GM19438 (cell line): ENCODE measurements at regions not wholly inside any gene's neighbourhood (a gene's known extent, or its start where the extent isn't known, plus 50 kb on each side); places are given as distances from the start of the nearest gene placed in this dataset.
"Not testable (repeated sequence)": the region's sequence is repeated elsewhere in the genome, so short reads cannot be mapped to it uniquely, and the experiment has no call there.

Experiments
- ATAC-seq: cut with Tn5 transposase; IDR thresholded peaks from one replicate; pipeline ENCODE4 v1.9.1; 2021; ENCODE audit warnings: low read depth; ENCODE audit not compliant: unreplicated experiment

GRCh38 chr14:51341338-51341737, 101.3 kb downstream of the TMX1 start:
- no peak for ATAC-seq

- no peak for ATAC-seq
Measured at GRCh38 chr14:51342226-51342625, 102.2 kb downstream of the TMX1 start.

GRCh38 chr14:51351997-51352396, 112.0 kb downstream of the TMX1 start:
- no peak for ATAC-seq

GRCh38 chr14:51353901-51354300, 113.9 kb downstream of the TMX1 start:
- no peak for ATAC-seq

GRCh38 chr14:51354846-51355245, 114.8 kb downstream of the TMX1 start:
- ATAC-seq = no peak

- no peak for ATAC-seq
Measured at GRCh38 chr14:51356381-51356780, 116.3 kb downstream of the TMX1 start.

GRCh38 chr14:51357250-51357649, 117.2 kb downstream of the TMX1 start:
- ATAC-seq = no peak

- ATAC-seq = no peak
Measured at GRCh38 chr14:51360592-51360991, 120.5 kb downstream of the TMX1 start.

GRCh38 chr14:51365241-51365965, 125.4 kb downstream of the TMX1 start:
- ATAC-seq = no peak

- ATAC-seq = not testable (repeated sequence)
Measured at GRCh38 chr14:51366460-51366859, 126.4 kb downstream of the TMX1 start.

GRCh38 chr14:51366866-51367599, 127.0 kb downstream of the TMX1 start:
- not testable (repeated sequence) for ATAC-seq

- no peak for ATAC-seq
Measured at GRCh38 chr14:51367600-51367931, 127.5 kb downstream of the TMX1 start.

GRCh38 chr14:51368721-51369163, 128.7 kb downstream of the TMX1 start:
- ATAC-seq = no peak

GRCh38 chr14:51369814-51370213, 129.8 kb downstream of the TMX1 start:
- ATAC-seq = no peak

GRCh38 chr14:51370758-51371386, 130.8 kb downstream of the TMX1 start:
- ATAC-seq = no peak

- ATAC-seq = not testable (repeated sequence)
Measured at GRCh38 chr14:51377186-51377585, 137.1 kb downstream of the TMX1 start.

GRCh38 chr14:51382506-51382905, 142.5 kb downstream of the TMX1 start:
- no peak for ATAC-seq

GRCh38 chr14:51386411-51386810, 146.4 kb downstream of the TMX1 start:
- ATAC-seq = no peak

GRCh38 chr14:51386983-51387735, 147.1 kb downstream of the TMX1 start:
- no peak for ATAC-seq

- ATAC-seq = no peak
Measured at GRCh38 chr14:51392416-51392815, 152.4 kb downstream of the TMX1 start.

- ATAC-seq = no peak
Measured at GRCh38 chr14:51394384-51394783, 154.3 kb downstream of the TMX1 start.
